ENCODE measurements at regions not wholly inside any gene's neighbourhood (a gene's known extent, or its start where the extent isn't known, plus 50 kb on each side); places are given as distances from the start of the nearest gene placed in this dataset.
"Not testable (repeated sequence)": the region's sequence is repeated elsewhere in the genome, so short reads cannot be mapped to it uniquely, and the experiment has no call there.

DNA sequence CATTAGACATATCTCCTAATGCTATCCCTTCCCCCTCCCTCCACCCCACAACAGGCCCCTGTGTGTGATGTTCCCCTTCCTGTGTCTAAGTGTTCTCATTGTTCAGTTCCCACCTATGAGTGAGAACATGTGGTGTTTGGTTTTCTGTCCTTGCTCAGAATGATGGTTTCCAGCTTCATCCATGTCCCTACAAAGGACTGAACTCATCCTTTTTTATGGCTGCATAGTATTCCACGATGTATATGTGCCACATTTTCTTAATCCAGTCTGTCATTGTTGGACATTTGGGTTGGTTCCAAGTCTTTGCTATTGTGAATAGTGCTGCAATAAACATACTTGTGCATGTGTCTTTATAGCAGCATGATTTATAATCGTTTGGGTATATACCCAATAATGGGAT lies 71.2 kb upstream of the ZNF519 start:
- not testable (repeated sequence) for TF ChIP-seq EZH2 (IDR thresholded peaks at IDR 0.05; ENCODE audit: low read depth, low read length, severe bottlenecking); RAD21 (IDR thresholded peaks at IDR 0.05 in 1 of 2, conservative IDR thresholded peaks at IDR 0.05 in 1 of 2; ENCODE audit: low read depth in 2 of 2, low read length in 2 of 2); RFX5 (IDR thresholded peaks at IDR 0.05; ENCODE audit: borderline replicate concordance, low read depth, low read length); HDAC2 (IDR thresholded peaks at IDR 0.05; ENCODE audit: borderline replicate concordance in 1 of 2, low read depth in 2 of 2, low read length in 2 of 2); POLR2A (IDR thresholded peaks at IDR 0.05; ENCODE audit: control extremely low read depth in 1 of 2, low read depth in 2 of 2, low read length in 2 of 2); ATF2 (IDR thresholded peaks at IDR 0.05; ENCODE audit: low read length); TAF1 (IDR thresholded peaks at IDR 0.05; ENCODE audit: low read depth, low read length); ZNF274 (IDR thresholded peaks at IDR 0.05; ENCODE audit: borderline replicate concordance, extremely low read depth, low read length); EP300 (IDR thresholded peaks at IDR 0.05; ENCODE audit: borderline replicate concordance in 1 of 2, low read depth in 2 of 2, low read length in 2 of 2); CTBP2 (IDR thresholded peaks at IDR 0.05; ENCODE audit: borderline replicate concordance, insufficient read depth, insufficient read length, low read length); TBP (IDR thresholded peaks at IDR 0.05; ENCODE audit: low read depth, low read length)
- TF ChIP-seq, protein P1, sequence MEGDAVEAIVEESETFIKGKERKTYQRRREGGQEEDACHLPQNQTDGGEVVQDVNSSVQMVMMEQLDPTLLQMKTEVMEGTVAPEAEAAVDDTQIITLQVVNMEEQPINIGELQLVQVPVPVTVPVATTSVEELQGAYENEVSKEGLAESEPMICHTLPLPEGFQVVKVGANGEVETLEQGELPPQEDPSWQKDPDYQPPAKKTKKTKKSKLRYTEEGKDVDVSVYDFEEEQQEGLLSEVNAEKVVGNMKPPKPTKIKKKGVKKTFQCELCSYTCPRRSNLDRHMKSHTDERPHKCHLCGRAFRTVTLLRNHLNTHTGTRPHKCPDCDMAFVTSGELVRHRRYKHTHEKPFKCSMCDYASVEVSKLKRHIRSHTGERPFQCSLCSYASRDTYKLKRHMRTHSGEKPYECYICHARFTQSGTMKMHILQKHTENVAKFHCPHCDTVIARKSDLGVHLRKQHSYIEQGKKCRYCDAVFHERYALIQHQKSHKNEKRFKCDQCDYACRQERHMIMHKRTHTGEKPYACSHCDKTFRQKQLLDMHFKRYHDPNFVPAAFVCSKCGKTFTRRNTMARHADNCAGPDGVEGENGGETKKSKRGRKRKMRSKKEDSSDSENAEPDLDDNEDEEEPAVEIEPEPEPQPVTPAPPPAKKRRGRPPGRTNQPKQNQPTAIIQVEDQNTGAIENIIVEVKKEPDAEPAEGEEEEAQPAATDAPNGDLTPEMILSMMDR (IDR thresholded peaks at IDR 0.05; ENCODE audit: control extremely low read depth in 1 of 3, insufficient read depth in 1 of 3, low read depth in 1 of 3, low read length in 3 of 3), result not testable (repeated sequence)

Measured in H1 (cell line).